ENCODE measurements at regions not wholly inside any gene's neighbourhood (a gene's known extent, or its start where the extent isn't known, plus 50 kb on each side); places are given as distances from the start of the nearest gene placed in this dataset.

GRCh38 chr3:150183678-150184425 is 213.2 kb upstream of the PFN2 start:
- H3K4me1 ChIP-seq: peaks cover 0 to 13% (median 0%) of the 10 kb centered on the region in 3 donors
- peak overlapping the region in 3 of 4 donors; percentile 0 to 55 (median 44) for H3K27ac ChIP-seq
- ATAC-seq: peak; percentile 91
- no peaks in the 10 kb centered on the region for H3K27me3 ChIP-seq
- no peak for TF ChIP-seq EP300 (IDR thresholded peaks at IDR 0.05)
- peak; percentile 29 to 81 (median 62) for TF ChIP-seq CTCF (IDR thresholded peaks at IDR 0.05)
- TF ChIP-seq POLR2A (IDR thresholded peaks at IDR 0.05): no peak
- no peak for TF ChIP-seq POLR2AphosphoS5 (IDR thresholded peaks at IDR 0.05)
- peak overlapping the region; percentile 28 to 40 for H3K4me3 ChIP-seq
- H3K36me3 ChIP-seq: no peaks in the 10 kb centered on the region
- H3K9me3 ChIP-seq: peaks cover 0 to 5% (median 0%) of the 10 kb centered on the region in 3 donors
- 2 to 9% methylated on average over 7 to 10 of the region's 22 CpGs for WGBS, 2 donors (ENCODE audit: low coverage in 1 of 2)

GRCh38 chr3:150180334-150180733 is 209.6 kb upstream of the PFN2 start:
- Histone ChIP-seq H3K4me3 (no peak overlapping the region), H3K36me3 (no peaks in the 10 kb centered on the region), H3K9me3 (no peaks in the 10 kb centered on the region), H3K4me1 (peaks cover 0 to 13% (median 0%) of the 10 kb centered on the region in 3 donors), H3K27me3 (no peaks in the 10 kb centered on the region), H3K27ac (no peak overlapping the region)
- ATAC-seq: no peak
- 33 to 60% methylated on average over 1 of the region's 1 CpG for WGBS, 2 donors (ENCODE audit: low coverage in 1 of 2)
- TF ChIP-seq POLR2A (IDR thresholded peaks at IDR 0.05): no peak
- no peak for TF ChIP-seq POLR2AphosphoS5 (IDR thresholded peaks at IDR 0.05)
- TF ChIP-seq EP300 (IDR thresholded peaks at IDR 0.05): no peak

DNA sequence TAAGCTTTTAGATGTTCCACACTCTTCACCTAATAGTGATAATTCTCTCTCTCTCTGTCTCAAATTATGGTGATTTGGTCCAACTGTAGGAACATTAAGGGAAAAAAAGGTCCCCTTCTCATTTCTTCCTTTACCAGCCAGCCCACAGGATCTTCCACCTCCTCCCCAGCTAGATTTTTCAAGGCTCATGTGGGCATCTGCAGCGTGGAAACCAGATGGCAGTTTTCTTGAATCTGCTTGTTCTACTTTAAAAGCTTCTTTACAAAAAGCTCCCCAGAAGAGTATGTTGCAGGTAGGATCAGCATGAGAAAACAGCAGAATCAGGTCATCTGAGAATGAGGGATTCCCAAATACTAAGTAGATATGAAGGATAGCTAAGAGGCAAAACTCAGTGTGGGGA is 208.6 kb upstream of the PFN2 start:
- TF ChIP-seq POLR2AphosphoS5 (IDR thresholded peaks at IDR 0.05): no peak
- TF ChIP-seq EP300 (IDR thresholded peaks at IDR 0.05): no peak
- TF ChIP-seq POLR2A (IDR thresholded peaks at IDR 0.05): no peak
- no peak for TF ChIP-seq CTCF (IDR thresholded peaks at IDR 0.05)
- H3K36me3 ChIP-seq: no peaks in the 10 kb centered on the region
- H3K27me3 ChIP-seq: no peaks in the 10 kb centered on the region
- H3K4me1 ChIP-seq: peaks cover 0 to 8% (median 0%) of the 10 kb centered on the region in 3 donors
- H3K9me3 ChIP-seq: no peaks in the 10 kb centered on the region
- 89 to 100% methylated on average over 1 of the region's 1 CpG for WGBS, 2 donors (ENCODE audit: low coverage in 1 of 2)
- H3K27ac ChIP-seq: no peak overlapping the region
- ATAC-seq: no peak
- no peak overlapping the region for H3K4me3 ChIP-seq

- Histone ChIP-seq H3K4me3 (no peak overlapping the region), H3K4me1 (no peaks in the 10 kb centered on the region), H3K27me3 (no peaks in the 10 kb centered on the region), H3K9me3 (no peaks in the 10 kb centered on the region), H3K36me3 (no peaks in the 10 kb centered on the region), H3K27ac (no peak overlapping the region)
- no peak for ATAC-seq
- 83 to 91% methylated on average over 4 of the region's 4 CpGs for WGBS, 2 donors (ENCODE audit: low coverage in 1 of 2)
- TF ChIP-seq CTCF (IDR thresholded peaks at IDR 0.05) (no peak), POLR2AphosphoS5 (IDR thresholded peaks at IDR 0.05) (no peak)
These were observed 207.1 kb upstream of the PFN2 start for GRCh38 chr3:150177673-150178381.

GRCh38 chr3:150174179-150174578 is 203.5 kb upstream of the PFN2 start:
- WGBS, 2 donors (ENCODE audit: low coverage in 1 of 2): 75 to 87% methylated on average over 1 of the region's 1 CpG
- H3K27ac ChIP-seq: no peak overlapping the region
- no peak overlapping the region for H3K4me3 ChIP-seq
- H3K9me3 ChIP-seq: no peaks in the 10 kb centered on the region
- TF ChIP-seq POLR2A (IDR thresholded peaks at IDR 0.05) (no peak), CTCF (IDR thresholded peaks at IDR 0.05) (no peak), EP300 (IDR thresholded peaks at IDR 0.05) (no peak), POLR2AphosphoS5 (IDR thresholded peaks at IDR 0.05) (no peak)
- H3K36me3 ChIP-seq: no peaks in the 10 kb centered on the region
- ATAC-seq: no peak
- H3K4me1 ChIP-seq: peaks cover 0 to 6% (median 0%) of the 10 kb centered on the region in 3 donors
- no peaks in the 10 kb centered on the region for H3K27me3 ChIP-seq

All from gastroesophageal sphincter (tissue), 4 donors.